Non-pigmented ciliary epithelial cell (primary cell): ENCODE measurements at regions not wholly inside any gene's neighbourhood (a gene's known extent, or its start where the extent isn't known, plus 50 kb on each side); places are given as distances from the start of the nearest gene placed in this dataset.
"Not testable (repeated sequence)": the region's sequence is repeated elsewhere in the genome, so short reads cannot be mapped to it uniquely, and the experiment has no call there.

Experiments
- DNase-seq: peaks from one replicate; pipeline ENCODE4 v3.0.0-alpha.2; 2010; ENCODE audit warnings: low read depth

DNA sequence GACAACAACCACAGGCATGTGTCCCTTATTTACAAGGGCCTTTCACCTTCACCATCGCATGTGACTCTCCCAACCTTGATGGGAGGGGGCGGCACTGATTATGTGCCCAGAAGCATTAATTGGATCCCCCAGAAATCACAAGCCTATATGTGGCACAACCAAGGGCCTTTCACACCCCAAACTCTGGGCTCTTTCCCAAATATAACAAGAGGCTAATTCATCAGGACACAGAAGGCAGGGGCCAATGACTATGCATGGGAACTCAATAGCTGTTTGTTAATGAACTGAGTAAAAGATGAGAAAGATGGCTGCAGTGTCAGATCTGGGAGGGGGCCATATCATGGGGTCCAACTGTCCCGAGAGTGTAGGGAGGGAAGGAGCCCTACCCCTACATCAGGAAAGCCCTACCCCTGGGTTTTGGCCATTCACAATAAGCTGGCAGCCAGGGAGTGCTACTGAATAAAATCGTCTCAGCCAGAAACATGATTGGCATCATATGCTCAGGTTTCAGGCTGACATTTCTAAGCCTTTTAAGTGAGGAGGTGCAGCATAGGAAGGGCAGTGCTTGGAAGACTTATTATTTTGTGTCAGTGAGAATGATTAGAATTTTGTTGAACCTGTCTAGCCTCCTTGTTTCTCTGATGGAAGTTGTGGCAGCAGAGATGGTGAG, 814.4 kb upstream of the AMELY start:
- no peak for DNase-seq

DNA sequence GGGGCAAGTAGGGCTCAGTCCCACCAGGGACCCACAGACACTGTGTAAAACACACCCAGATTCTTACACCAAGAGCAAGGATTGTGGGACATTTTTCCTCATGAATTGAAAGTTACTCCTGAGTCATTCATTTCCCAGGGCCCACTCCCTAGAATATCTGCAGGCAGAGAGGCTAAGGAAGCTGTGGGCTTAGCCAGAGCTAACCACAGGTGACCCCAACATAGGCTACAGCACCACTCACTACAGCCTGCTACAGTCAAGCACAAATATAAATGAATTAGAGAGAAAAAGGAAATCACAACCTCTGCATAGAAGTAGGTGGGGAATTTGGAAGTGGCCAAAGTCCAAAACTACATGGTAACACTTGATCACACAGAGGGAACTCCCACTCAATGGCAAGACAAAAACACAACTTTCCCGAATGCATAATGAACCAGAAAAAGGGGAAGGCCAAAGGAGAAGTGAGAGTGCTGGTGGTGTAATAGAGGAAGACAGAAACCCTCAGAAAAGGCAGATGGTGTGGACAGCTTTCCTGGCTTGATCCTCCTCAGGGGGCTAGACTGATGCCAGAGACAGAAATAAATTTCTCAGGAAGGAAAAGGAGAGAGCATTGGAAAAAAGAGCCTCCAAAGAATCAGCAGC, 812.6 kb upstream of the AMELY start:
- DNase-seq: no peak

DNA sequence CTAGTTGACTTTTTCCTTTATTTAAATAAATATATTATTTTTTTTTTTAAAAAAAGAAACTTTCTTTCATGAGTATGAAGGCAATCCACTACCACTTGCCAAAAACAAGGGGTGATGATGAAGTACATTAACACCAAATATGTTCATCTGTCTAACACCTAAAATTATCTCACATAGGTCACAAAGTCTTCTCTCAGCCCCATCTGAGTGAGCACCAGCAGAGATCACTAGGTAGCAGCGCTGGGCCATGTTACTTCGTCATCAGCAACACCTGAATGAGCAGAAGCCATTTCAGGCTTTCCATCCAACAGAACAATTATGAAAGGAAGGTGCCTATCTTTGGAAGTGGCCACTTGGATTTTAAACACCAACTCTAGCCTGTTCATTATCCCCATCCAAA, 811.6 kb upstream of the AMELY start:
- DNase-seq: no peak

GRCh38 chrY:7722566-7722965, 811.0 kb upstream of the AMELY start:
- no peak for DNase-seq

GRCh38 chrY:7720974-7721373, 809.4 kb upstream of the AMELY start:
- no peak for DNase-seq

DNA sequence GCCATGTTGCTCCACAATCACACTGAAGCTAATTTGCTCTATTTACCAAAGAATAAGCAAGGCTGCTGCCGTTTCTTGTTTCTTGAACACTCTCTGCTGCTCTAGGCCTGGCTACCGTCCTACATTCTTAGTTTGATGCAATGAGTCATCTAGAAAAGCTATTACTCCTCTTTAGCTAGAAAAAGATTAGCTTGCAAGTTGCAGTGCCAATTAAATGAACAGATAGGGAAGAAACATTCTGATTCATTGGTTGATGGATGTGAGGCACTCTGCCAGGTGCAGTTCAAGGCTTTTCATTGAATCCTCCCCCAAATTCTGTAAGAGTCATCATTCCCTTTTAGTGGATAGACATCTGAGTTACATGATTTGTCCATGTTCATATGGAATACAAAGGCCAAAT, 807.7 kb upstream of the AMELY start:
- DNase-seq: no peak

DNA sequence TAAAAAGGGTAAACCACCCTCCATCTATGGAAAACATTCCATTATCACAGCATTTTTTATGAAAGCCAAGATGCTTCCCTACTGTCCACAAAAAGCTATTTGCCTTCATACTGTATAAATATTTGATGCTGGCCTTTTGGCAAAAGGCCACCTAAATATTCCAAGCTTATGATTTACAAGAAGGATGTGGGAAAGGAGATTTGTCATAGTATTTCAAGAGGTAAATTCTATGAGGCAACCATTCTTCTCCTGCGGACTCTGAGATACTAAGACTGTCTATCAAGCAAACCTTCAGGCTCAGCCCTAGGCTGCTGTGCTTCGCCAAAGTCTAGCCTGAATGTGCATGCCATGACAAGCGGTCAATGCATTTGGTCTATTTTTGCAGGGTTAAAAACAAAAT, 807.1 kb upstream of the AMELY start:
- DNase-seq: no peak

GRCh38 chrY:7718126-7718525, 806.6 kb upstream of the AMELY start:
- DNase-seq: no peak

DNA sequence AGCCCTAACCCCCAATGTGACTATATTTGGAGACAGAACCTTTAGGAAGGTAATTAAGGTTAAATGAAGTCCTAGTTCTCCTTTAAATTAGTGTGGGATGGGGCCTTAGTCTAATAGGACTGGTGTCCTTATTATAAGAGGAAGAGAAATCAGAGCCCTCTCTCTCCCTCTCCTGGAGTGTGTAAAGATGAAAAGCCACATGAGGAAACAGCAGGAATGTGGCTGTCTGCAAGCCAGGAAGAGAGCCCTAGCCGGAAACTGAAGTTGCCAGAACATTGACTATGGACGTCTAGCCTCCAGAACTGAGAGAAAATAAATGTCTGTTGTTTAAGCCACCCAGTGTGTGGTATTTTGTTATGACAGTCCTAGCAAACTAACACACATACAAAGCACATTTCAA, 802.9 kb upstream of the AMELY start:
- no peak for DNase-seq

DNA sequence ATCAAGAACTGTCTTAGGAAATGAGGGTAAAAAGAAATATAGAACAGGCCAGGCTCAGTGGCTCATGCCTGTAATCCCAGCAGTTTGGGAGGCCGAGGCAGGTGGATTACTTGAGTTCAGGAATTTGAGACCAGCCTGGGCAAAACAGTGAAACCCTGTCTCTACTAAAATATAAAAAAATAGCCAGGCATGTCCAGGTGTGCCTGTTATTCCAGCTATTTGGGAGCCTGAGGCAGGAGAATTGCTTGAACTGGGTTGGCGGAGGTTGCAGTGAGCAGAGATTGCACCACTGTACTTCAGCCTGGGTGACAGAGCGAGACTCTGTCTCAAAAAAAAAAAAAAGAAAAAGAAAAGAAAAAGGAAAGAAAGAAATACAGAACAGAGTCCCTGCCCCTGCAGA, 802.2 kb upstream of the AMELY start:
- DNase-seq: not testable (repeated sequence)

GRCh38 chrY:7712289-7712688, 800.7 kb upstream of the AMELY start:
- DNase-seq: no peak

DNA sequence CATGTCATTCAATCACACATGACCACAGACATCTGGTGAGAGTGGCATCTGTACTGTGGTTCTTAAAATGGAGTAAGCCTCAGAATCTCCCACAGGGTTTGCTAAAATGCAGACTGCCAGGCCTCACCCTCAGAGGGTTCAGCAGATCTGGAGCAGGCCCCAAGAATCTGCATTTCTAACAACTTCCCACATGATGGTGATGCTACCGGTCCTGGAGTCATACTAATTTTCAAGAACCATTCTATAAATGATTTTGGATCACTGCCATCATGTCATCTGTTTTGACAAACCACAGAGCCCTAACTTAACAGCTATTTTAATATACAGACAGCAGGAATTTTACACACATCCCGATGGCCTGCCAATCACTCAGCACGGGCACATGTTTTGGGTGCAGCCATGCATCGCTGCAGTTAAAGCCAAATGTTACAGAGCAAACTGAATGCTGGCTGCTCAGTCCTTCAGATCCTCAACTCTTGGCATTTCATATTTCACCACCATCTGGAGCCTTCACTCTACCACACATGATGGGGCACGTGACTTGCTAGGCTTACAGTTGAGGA, 792.1 kb upstream of the AMELY start:
- no peak for DNase-seq

DNA sequence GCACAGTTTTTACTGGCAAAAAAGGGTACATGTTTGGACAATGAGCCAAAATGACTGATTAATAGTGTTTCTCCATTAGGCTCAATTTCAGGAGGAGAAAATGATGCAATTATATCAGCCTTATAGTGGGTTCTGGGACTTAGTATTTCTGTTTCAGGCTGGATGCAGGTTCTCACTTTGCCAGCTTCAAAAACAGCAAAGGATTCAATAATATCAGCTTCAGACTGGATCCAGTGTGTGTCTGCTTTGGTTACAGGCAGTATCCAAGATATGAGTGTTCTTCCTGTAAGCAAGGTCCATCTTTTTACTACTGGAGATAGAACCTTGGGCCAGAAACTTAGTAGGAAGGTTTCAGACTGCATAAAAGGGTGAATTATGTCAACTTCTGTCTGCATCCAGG, 790.9 kb upstream of the AMELY start:
- DNase-seq: no peak

- DNase-seq: no peak
Observed at GRCh38 chrY:7701676-7702075, 790.1 kb upstream of the AMELY start.

GRCh38 chrY:7697506-7697905, 786.0 kb upstream of the AMELY start:
- DNase-seq: no peak

DNA sequence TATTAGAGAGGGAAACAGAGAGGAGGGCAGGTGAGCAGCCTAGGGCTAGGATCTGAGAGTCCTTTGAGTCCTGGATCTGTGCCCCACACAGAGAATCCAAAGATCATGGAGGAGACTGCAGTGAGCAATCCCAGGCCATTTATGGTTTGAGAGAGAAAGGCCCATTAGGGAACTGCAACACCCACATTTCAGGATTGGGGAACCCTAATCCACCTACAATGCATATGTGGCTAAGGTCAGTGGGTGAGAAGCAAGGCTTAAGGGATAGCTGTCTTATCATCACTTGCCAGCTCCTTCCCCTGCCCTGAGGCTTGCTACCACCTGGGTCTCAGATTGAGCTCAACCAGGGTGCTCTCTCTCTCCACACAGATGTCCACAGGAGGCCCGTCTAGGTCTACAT, 781.1 kb upstream of the AMELY start:
- no peak for DNase-seq

DNA sequence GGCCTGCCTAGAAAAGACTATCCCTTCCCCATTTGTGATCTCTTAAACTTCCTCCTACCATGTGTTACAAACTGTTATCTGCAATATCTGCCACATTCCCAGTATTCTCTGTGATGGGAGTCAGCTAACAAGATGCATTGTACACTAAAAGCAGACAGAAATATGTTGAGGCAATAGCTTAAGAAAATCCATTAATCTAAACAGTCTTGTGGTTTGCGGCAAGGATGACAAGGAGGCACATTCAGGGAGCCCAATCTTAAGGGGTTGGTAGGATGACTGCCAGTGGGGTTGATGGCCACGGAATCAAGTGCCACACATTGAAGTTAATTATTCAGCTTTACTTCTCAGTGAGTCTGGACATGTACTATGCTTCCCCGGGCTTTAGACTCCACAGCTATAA, 775.5 kb upstream of the AMELY start:
- no peak for DNase-seq

GRCh38 chrY:7684546-7684945, 773.0 kb upstream of the AMELY start:
- DNase-seq: no peak

DNA sequence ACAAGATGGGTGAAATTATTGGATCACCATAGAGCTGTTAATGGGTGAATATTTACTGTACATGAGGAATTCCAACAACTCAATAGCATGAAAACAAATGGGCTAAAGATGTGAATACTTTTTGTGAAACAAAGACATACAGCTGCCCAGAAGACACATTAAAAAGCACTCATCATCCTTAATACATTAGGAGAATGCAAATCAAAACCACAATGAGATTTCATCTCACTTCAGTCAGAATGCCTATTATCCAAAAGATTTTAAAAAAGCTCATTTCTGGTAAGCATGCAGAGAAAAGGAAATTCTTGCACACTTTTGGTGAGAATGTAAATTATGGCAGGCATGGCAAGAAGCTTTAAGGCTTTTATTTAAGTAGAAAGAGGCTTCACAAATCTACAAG, 770.8 kb upstream of the AMELY start:
- DNase-seq: no peak

GRCh38 chrY:7681426-7681825, 769.9 kb upstream of the AMELY start:
- no peak for DNase-seq

GRCh38 chrY:7674465-7674864, 762.9 kb upstream of the AMELY start:
- DNase-seq: no peak

- no peak for DNase-seq
Observed at GRCh38 chrY:7672796-7673195, 761.2 kb upstream of the AMELY start.

DNA sequence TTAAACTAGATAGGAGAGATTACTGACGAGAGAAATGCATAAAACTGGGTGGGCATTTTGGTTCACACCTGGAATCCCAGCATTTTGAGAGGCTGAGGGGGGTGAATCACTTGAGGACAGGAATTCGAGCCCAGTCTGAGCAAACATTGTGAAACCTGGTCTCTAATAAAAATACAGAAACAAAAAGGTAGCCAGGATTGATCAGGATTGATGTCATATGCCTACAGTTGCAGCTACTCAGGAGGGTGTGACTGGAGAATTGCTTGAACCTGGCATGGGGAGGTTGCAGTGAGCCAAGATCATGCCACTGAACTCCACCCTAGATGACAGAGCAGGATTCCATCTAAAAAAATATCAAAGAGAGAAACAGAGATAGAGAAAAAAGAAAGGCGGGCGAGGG, 751.7 kb upstream of the AMELY start:
- no peak for DNase-seq

- DNase-seq: no peak
Observed at GRCh38 chrY:7659047-7659446, 747.5 kb upstream of the AMELY start.
